Osteocyte (in vitro differentiated cells): ENCODE measurements at regions not wholly inside any gene's neighbourhood (a gene's known extent, or its start where the extent isn't known, plus 50 kb on each side); places are given as distances from the start of the nearest gene placed in this dataset.

Source experiments
- DNase-seq: peaks from one replicate; pipeline ENCODE4 v3.0.0; 2021; ENCODE audit warnings: mixed read lengths; ENCODE audit not compliant: unreplicated experiment; ENCODE audit errors: extremely low spot score
- H3K27ac Mint-ChIP-seq: one replicate; pipeline ENCODE4 v1.8.0; 2021; ENCODE audit warnings: mild to moderate bottlenecking, mixed read lengths; ENCODE audit not compliant: unreplicated experiment
- H3K27me3 Mint-ChIP-seq: one replicate; pipeline ENCODE4 v1.8.0; 2021; ENCODE audit warnings: mixed read lengths; ENCODE audit not compliant: unreplicated experiment
- H3K36me3 Mint-ChIP-seq: one replicate; pipeline ENCODE4 v1.8.0; 2021; ENCODE audit warnings: mixed read lengths; ENCODE audit not compliant: unreplicated experiment
- H3K4me1 Mint-ChIP-seq: one replicate; pipeline ENCODE4 v1.8.0; 2021; ENCODE audit warnings: mixed read lengths; ENCODE audit not compliant: unreplicated experiment
- H3K4me3 Mint-ChIP-seq: one replicate; pipeline ENCODE4 v1.8.0; 2021; ENCODE audit warnings: mild to moderate bottlenecking, moderate library complexity, mixed read lengths; ENCODE audit not compliant: unreplicated experiment
- H3K9me3 Mint-ChIP-seq: one replicate; pipeline ENCODE4 v1.8.0; 2021; ENCODE audit warnings: mixed read lengths; ENCODE audit not compliant: unreplicated experiment
- TF ChIP-seq, protein P1 (sequence below): fragments of 200-600 bp; sonication (generic); IDR thresholded peaks from 2 replicates; pipeline ENCODE4 v1.5.0; 2021; ENCODE audit warnings: antibody characterized with exemption, mild to moderate bottlenecking, moderate library complexity

DNA sequence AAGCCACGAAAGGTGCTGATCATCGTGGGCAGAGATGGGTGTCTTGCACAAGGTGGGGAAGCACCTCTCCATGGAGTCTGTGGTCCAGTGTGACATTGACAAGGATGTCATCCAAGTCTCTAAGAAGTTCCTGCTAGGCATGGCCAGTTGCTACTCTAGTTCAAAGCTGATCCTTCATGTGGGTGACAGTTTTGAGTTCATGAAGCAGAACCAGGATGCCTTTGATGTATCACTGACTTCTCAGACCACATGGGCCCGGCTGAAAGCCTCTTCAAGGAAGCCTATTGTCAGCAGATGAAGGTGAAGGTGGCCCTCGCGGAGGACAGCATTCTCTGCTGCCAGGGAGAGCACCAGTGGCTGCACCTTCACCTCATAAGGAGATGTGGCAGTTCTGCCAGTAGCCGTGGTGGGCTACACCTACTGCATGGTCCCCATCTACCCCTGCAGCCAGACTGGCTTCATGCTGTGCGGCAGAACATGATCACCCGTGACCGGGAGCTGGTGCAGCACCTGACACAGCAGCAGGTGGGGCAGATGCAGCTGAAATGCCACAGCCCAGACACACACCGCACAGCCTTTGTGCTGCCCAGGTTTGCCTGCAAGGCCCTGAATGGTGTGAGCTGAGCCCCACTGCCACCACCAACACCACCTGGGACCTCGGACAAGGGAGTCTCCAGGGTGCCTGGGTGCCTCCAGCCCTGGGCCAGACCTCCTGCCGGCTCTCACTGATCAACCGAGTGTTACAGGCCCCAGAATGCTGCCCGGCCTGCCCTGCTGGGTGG lies 75.0 kb upstream of the SULF2 start:
- H3K4me1 Mint-ChIP-seq = no peaks in the 10 kb centered on the region
- no peak overlapping the region for H3K27ac Mint-ChIP-seq
- peaks cover 7% of the 10 kb centered on the region for H3K9me3 Mint-ChIP-seq
- H3K27me3 Mint-ChIP-seq = peaks cover 55% of the 10 kb centered on the region
- H3K36me3 Mint-ChIP-seq = no peaks in the 10 kb centered on the region
- H3K4me3 Mint-ChIP-seq = no peak overlapping the region
- DNase-seq = no peak
- TF ChIP-seq, protein P1, sequence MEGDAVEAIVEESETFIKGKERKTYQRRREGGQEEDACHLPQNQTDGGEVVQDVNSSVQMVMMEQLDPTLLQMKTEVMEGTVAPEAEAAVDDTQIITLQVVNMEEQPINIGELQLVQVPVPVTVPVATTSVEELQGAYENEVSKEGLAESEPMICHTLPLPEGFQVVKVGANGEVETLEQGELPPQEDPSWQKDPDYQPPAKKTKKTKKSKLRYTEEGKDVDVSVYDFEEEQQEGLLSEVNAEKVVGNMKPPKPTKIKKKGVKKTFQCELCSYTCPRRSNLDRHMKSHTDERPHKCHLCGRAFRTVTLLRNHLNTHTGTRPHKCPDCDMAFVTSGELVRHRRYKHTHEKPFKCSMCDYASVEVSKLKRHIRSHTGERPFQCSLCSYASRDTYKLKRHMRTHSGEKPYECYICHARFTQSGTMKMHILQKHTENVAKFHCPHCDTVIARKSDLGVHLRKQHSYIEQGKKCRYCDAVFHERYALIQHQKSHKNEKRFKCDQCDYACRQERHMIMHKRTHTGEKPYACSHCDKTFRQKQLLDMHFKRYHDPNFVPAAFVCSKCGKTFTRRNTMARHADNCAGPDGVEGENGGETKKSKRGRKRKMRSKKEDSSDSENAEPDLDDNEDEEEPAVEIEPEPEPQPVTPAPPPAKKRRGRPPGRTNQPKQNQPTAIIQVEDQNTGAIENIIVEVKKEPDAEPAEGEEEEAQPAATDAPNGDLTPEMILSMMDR = no peak

DNA sequence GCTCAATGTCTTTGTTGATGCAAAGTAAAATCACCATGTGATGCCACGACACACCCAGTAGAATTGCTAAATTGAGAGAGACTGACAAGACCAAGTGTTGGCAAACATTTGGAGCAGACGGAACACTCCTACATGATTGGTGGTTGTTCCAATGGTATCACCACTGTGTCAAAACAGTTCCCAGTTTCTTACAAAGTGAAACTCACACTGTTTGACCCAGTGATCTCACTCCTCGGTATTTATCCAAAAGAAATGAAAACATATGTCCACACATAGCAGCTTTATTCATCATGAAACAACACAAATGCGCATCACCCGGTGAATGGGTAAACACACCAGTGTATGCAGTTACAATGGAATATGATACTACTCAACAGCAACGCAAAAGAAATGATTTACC lies 74.0 kb upstream of the SULF2 start:
- TF ChIP-seq, protein P1 = no peak
- no peak for DNase-seq
- Mint-ChIP-seq H3K9me3 (peaks cover 7% of the 10 kb centered on the region), H3K4me1 (no peaks in the 10 kb centered on the region), H3K36me3 (no peaks in the 10 kb centered on the region), H3K27ac (no peak overlapping the region), H3K27me3 (peaks cover 48% of the 10 kb centered on the region), H3K4me3 (no peak overlapping the region)

DNA sequence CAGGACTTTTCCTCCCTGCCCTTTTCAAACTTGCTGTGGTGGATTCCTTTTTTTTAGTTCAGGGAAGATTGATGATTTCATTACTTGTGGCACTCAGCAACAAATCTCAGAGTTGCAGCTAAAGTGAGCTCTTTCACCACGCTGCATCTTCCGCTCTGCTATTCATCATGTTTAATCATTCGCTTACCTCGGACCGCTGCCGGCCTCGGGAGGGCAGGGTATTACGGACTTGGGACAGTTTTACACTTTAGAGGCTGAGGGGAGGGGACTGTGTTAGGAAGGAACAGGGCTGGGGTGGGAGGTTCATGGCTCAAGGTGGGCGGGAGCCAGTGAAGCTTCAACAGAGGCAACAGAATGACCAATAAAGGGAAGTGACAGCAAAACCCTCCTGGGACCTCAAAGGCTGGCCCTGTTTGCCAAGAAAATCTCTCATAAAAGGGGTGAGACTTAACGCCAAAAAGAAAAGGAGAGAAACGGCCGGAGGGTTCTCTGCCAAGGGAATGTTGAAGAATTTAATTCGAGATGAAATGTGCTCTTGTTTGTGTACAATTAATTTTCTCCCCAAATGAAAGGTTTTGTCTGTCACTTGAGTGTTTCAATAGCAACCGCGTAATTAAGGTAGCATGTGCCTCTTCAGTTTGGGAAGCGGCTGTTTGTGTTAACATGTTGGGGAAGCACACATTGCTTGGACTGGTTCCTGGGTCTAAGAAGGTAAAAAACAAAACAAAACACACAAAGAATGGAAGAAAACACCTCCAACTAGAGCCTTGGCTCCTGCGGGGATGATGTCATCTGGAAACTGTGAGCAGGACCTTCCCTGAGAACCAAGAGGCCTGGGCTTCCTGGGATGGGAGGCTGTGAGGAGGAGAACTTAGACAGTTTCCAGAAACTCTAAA lies 72.5 kb upstream of the SULF2 start:
- Mint-ChIP-seq H3K27me3 (peaks cover 34% of the 10 kb centered on the region), H3K27ac (no peak overlapping the region), H3K9me3 (no peaks in the 10 kb centered on the region), H3K4me1 (no peaks in the 10 kb centered on the region), H3K36me3 (no peaks in the 10 kb centered on the region), H3K4me3 (no peak overlapping the region)
- TF ChIP-seq, protein P1 = no peak
- DNase-seq = no peak

DNA sequence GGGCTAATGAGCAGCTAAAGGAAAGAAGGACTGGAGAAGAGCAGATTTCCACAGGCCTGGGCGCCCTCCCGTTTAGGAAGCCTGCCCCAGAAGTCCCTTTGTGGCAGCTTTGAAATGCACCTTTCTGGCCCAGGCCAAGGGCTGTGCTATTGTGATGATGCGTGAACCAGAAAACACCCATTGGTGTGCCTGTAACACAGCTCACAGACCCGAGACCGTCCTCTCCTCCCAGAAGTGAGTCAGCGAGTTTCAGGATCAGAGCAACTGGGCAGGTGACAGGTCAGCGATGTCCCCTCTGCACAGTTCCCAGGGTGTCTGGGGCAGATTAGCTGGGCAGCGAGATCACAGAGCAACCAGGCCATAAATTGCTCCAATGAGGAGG lies 71.9 kb upstream of the SULF2 start:
- Mint-ChIP-seq H3K4me1 (no peaks in the 10 kb centered on the region), H3K9me3 (no peaks in the 10 kb centered on the region), H3K4me3 (no peak overlapping the region), H3K36me3 (no peaks in the 10 kb centered on the region), H3K27me3 (peaks cover 33% of the 10 kb centered on the region), H3K27ac (no peak overlapping the region)
- TF ChIP-seq, protein P1 = no peak
- no peak for DNase-seq

DNA sequence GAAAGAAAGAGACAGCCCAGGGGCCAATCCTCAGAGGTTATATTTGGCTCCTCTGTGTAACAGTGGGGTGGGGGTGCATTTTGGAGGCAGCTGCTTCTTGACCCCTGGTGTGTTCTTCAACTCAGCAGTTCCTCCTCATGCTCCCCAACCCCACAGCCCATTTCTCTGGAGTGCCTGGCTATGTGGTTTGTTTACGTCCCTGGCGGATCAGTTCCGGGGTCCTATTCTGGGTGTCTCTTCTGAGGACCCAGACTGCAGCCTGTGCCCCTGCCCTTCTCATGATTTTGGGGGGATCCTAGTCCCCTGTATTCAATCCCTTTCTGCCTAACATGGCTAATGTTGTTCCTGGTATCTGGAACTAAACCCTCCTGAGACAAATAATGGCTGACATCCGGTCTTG lies 70.5 kb upstream of the SULF2 start:
- Mint-ChIP-seq H3K4me3 (no peak overlapping the region), H3K9me3 (no peaks in the 10 kb centered on the region), H3K27me3 (peaks cover 36% of the 10 kb centered on the region), H3K27ac (no peak overlapping the region), H3K4me1 (no peaks in the 10 kb centered on the region), H3K36me3 (no peaks in the 10 kb centered on the region)
- no peak for DNase-seq
- TF ChIP-seq, protein P1 = no peak
